Cardiac fibroblast (primary cell): ENCODE measurements at regions not wholly inside any gene's neighbourhood (a gene's known extent, or its start where the extent isn't known, plus 50 kb on each side); places are given as distances from the start of the nearest gene placed in this dataset.
"Not testable (repeated sequence)": the region's sequence is repeated elsewhere in the genome, so short reads cannot be mapped to it uniquely, and the experiment has no call there.

ENCODE experiments used
- DNase-seq, 2 donors: peaks; one replicate each; pipeline versions ENCODE4 v3.0.0 to v3.0.0-alpha.2; 2010; ENCODE audit warnings: low read depth in 2 of 2
- H3K4me3 ChIP-seq, 2 donors: replicated peaks in 1 of 2; 1 replicate in 1 of 2; 2 replicates in 1 of 2; pipeline ENCODE4 v1.5.1; 2011; ENCODE audit warnings: low read depth in 2 of 2, low read length in 2 of 2, mild to moderate bottlenecking in 2 of 2, moderate library complexity in 1 of 2
- TF ChIP-seq, protein P1 (sequence below): IDR thresholded peaks from one replicate; pipeline ENCODE4 v1.5.1; 2011; ENCODE audit warnings: low read depth, mild to moderate bottlenecking, low read length, inconsistent platforms

DNA sequence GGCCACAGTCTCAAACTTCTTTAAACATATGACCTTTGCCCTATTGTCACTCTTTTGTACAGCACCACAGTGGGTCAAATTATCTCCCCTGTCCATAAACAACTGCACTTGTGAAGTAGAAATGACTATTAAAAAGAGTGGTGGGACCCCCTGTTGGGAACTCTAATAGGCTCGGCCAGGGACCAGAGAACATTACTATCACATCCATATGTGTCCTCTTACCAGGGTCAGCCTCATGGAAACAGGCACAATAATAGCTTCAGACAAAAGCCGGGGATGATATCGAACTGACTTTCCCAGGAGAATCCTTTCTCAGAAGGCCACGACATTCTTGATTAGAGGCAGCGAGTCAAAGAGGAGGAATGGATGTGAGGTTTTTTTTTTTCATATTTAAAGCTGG is 96.6 kb downstream of the NKX2-1 start:
- no peak overlapping the region for H3K4me3 ChIP-seq
- TF ChIP-seq, protein P1, sequence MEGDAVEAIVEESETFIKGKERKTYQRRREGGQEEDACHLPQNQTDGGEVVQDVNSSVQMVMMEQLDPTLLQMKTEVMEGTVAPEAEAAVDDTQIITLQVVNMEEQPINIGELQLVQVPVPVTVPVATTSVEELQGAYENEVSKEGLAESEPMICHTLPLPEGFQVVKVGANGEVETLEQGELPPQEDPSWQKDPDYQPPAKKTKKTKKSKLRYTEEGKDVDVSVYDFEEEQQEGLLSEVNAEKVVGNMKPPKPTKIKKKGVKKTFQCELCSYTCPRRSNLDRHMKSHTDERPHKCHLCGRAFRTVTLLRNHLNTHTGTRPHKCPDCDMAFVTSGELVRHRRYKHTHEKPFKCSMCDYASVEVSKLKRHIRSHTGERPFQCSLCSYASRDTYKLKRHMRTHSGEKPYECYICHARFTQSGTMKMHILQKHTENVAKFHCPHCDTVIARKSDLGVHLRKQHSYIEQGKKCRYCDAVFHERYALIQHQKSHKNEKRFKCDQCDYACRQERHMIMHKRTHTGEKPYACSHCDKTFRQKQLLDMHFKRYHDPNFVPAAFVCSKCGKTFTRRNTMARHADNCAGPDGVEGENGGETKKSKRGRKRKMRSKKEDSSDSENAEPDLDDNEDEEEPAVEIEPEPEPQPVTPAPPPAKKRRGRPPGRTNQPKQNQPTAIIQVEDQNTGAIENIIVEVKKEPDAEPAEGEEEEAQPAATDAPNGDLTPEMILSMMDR = no peak
- DNase-seq = no peak

DNA sequence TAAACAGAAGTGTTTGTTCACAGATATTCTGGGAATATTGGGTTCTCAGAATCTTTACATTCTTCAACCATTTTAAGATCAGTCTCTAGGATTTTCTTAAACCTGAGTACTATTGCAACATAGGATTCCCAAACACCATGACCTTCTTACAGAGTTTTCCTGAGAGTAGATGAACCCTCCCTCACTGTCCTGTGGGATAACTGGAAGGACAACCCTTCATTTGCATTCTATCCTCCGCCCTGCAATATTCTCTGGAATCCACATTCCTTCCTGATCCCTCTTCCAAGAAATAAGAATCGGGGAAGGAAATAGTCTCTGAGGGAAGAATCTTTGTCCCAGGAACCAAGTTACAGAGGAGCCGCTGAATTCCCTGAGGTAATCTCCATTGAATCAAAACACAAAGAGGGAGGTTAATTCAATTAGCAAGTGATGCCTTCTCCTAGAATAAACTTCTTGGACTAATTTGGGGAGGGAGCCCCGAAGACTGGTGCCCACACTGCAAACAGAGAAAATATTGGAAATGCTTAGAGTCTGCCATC is 99.8 kb upstream of the MBIP start:
- TF ChIP-seq, protein P1 = no peak
- no peak for DNase-seq
- no peak overlapping the region for H3K4me3 ChIP-seq

DNA sequence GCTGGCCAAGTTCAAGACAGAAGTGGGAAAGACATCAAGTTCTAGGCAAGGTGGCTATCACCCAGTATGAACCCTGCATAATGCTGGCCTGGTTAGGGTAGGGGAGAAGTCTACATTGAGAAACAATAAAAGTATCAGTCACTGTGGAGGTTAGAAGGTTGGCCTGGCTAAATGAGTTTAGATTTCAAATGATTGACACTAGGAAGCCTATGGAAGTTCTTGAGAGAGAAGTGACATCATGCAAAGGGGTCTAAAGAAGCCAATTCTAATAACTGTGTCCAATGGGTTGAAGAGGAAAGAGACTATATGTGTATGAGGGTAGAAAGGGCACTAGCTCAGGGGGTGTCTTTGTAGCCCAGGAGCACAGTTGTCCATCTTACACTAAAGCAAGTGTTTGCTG is 98.5 kb upstream of the MBIP start:
- no peak for DNase-seq
- H3K4me3 ChIP-seq = no peak overlapping the region
- TF ChIP-seq, protein P1 = no peak

DNA sequence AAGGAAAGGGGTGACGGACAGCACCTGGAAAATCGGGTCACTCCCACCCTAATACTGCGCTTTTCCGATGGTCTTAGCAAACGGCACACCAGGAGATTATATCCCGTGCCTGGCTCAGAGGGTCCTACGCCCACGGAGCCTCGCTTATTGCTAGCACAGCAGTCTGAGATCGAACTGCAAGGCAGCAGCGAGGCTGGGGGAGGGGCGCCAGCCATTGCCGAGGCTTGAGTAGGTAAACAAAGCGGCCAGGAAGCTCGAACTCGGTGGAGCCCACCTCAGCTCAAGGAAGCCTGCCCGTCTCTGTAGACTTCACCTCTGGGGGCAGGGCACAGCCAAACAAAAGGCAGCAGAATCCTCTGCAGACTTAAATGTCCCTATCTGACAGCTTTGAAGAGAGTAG is 91.5 kb upstream of the MBIP start:
- H3K4me3 ChIP-seq, DNase-seq: not testable (repeated sequence)

DNA sequence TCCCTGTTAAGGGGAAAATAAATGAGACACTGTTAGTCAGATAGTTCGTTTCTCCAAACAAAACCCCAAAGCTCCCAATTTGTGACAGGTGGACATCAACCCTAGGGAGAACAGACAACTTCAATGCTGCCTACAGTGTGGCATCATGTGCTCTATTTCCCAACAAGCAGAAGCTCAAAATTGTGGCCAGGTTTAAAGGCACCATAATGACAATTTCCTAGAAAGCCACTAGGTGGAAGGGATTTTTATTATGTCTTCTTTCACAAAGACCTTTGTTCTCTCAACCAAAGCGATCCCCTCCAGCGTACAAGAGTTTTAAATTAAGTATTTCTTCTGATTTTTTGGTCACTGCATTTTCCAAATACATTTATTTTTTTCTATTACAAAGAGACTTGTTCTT is 88.0 kb upstream of the MBIP start:
- no peak for DNase-seq
- TF ChIP-seq, protein P1 = no peak
- no peak overlapping the region for H3K4me3 ChIP-seq

DNA sequence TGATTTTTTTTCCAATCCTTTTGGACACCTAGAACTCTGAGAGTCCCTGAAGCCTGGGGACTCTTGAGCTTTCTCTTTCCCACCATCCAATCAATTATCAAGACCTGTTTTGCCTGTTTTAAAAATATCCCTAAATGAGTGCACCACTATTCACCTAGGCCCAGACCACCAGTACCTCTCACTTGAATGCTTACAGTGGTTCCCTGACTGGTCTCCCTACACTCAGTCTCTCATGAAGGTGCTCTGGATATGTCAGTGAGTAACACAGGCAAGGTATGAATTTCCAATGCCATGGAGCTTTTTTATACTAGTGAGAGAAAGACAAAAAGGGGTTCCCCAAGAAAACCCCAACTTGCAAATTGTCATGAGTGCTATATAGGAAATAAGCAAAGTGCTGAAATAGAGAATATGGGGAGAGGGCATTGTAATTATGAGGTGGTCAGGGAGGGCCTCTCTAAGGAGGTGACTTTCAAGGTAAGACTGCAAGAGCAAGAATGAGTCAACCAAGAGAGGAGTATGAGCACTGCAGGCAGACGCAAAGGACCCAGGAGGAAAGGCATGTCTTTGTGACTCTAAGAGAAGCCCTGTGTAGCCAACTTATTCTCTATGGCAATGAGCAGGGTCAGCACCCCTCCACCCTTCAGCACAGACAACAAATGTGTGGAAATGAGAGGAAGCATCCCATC is 85.3 kb upstream of the MBIP start:
- TF ChIP-seq, protein P1 = no peak
- no peak overlapping the region for H3K4me3 ChIP-seq
- no peak for DNase-seq

DNA sequence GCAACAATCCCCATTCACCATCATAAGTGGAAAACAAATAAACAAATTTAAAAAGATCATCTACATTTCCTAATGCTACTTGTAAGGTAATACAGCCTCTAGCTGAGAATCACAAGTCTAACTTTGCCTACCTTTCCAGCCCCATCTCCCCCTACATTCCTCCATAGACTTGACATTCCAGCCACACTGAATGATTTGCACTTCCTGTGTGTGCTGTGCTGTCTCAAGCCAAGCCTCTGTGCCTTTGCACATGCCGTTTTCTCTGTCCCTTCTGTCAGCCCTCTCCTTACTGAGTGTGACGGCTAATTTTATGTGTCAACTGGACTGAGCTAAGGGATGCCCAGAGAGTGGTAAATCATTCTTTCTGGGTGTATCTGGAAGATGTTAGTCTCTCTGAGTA is 82.4 kb upstream of the MBIP start:
- H3K4me3 ChIP-seq = no peak overlapping the region
- DNase-seq = no peak
- TF ChIP-seq, protein P1 = no peak
